ENCODE measurements at regions not wholly inside any gene's neighbourhood (a gene's known extent, or its start where the extent isn't known, plus 50 kb on each side); places are given as distances from the start of the nearest gene placed in this dataset.
"Not testable (repeated sequence)": the region's sequence is repeated elsewhere in the genome, so short reads cannot be mapped to it uniquely, and the experiment has no call there.

GRCh38 chr5:10880934-10881333 lies 119.9 kb upstream of the DAP start:
- TF ChIP-seq, protein P1, sequence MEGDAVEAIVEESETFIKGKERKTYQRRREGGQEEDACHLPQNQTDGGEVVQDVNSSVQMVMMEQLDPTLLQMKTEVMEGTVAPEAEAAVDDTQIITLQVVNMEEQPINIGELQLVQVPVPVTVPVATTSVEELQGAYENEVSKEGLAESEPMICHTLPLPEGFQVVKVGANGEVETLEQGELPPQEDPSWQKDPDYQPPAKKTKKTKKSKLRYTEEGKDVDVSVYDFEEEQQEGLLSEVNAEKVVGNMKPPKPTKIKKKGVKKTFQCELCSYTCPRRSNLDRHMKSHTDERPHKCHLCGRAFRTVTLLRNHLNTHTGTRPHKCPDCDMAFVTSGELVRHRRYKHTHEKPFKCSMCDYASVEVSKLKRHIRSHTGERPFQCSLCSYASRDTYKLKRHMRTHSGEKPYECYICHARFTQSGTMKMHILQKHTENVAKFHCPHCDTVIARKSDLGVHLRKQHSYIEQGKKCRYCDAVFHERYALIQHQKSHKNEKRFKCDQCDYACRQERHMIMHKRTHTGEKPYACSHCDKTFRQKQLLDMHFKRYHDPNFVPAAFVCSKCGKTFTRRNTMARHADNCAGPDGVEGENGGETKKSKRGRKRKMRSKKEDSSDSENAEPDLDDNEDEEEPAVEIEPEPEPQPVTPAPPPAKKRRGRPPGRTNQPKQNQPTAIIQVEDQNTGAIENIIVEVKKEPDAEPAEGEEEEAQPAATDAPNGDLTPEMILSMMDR (IDR thresholded peaks at IDR 0.05; ENCODE audit: control insufficient read depth, insufficient read depth, low read depth, low read length, missing control alignments): no peak

DNA sequence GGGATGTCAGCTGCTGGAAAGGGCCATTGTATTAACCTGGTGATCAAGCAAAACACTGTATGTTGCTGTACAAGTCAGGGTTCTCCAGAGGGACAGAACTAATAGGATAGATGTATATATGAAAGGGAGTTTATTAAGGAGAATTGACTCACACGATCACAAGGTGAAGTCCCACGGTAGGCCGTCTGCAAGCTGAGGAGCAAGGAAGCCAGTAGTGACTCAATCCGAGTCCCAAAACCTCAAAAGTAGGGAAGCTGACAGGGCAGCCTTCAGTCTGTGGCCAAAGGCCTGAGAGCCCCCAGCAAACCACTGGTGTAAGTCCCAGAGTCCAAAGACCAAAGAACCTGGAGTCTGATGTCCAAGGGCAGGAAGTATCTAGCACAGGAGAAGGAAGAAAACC lies 116.0 kb upstream of the DAP start:
- not testable (repeated sequence) for H3K4me3 ChIP-seq (ENCODE audit: control insufficient read depth, low read depth, low read length); DNase-seq (ENCODE audit: low read depth)

More at GRCh38 chr5:10880934-10881333, 119.9 kb upstream of the DAP start:
- no peak for DNase-seq (ENCODE audit: low read depth)
- H3K4me3 ChIP-seq (ENCODE audit: control insufficient read depth, low read depth, low read length): no peak overlapping the region

DNA sequence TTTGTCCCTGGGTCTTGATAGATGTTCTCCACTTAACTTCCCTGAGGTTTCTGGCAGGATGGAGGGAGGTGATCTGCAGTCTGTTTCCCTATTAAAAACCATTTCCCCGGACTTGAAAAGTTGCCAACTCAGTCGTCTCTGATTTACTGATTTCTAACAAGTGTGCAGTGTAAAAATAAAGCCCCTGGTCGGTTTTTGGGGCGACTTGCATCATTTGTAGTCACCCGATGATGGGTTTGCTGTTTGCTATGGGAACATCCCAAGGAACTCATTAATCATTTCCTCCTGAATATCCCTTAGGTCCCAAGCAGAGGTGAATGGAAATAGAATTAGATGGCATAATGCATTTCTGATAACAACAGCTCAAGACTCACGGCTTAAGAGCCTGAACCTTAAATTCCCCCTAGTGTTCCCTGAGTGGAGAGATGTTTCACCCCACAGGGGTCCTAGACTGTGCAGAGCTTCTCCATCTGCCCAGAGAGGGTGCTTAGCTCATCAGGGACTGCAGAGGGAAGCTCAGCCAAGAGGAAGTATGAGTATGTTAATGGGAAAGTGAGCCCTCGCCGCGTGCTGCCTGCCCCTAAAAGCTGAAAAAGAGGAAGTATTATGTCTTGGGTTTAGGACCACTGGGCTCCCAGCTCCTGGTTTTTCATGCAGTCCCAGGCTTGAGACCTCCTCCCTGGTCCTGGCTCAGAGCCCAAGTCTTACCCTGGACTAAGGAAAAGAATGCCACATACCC lies 115.1 kb upstream of the DAP start:
- DNase-seq (ENCODE audit: low read depth): no peak
- no peak overlapping the region for H3K4me3 ChIP-seq (ENCODE audit: control insufficient read depth, low read depth, low read length)
- TF ChIP-seq, protein P1 (IDR thresholded peaks at IDR 0.05; ENCODE audit: control insufficient read depth, insufficient read depth, low read depth, low read length, missing control alignments): no peak

GRCh38 chr5:10875201-10875768 lies 114.3 kb upstream of the DAP start:
- TF ChIP-seq, protein P1 (IDR thresholded peaks at IDR 0.05; ENCODE audit: control insufficient read depth, insufficient read depth, low read depth, low read length, missing control alignments): no peak
- H3K4me3 ChIP-seq (ENCODE audit: control insufficient read depth, low read depth, low read length): no peak overlapping the region
- DNase-seq (ENCODE audit: low read depth): no peak

GRCh38 chr5:10874541-10874940 lies 113.5 kb upstream of the DAP start:
- H3K4me3 ChIP-seq (ENCODE audit: control insufficient read depth, low read depth, low read length): no peak overlapping the region
- no peak for DNase-seq (ENCODE audit: low read depth)
- TF ChIP-seq, protein P1 (IDR thresholded peaks at IDR 0.05; ENCODE audit: control insufficient read depth, insufficient read depth, low read depth, low read length, missing control alignments): no peak

GRCh38 chr5:10870791-10871190 lies 109.8 kb upstream of the DAP start:
- DNase-seq (ENCODE audit: low read depth): no peak
- H3K4me3 ChIP-seq (ENCODE audit: control insufficient read depth, low read depth, low read length): no peak overlapping the region
- TF ChIP-seq, protein P1 (IDR thresholded peaks at IDR 0.05; ENCODE audit: control insufficient read depth, insufficient read depth, low read depth, low read length, missing control alignments): no peak

- H3K4me3 ChIP-seq (ENCODE audit: control insufficient read depth, low read depth, low read length): no peak overlapping the region
- TF ChIP-seq, protein P1 (IDR thresholded peaks at IDR 0.05; ENCODE audit: control insufficient read depth, insufficient read depth, low read depth, low read length, missing control alignments): no peak
- DNase-seq (ENCODE audit: low read depth): no peak
Observed at GRCh38 chr5:10868956-10869355, 107.9 kb upstream of the DAP start.
